ENCODE measurements at regions not wholly inside any gene's neighbourhood (a gene's known extent, or its start where the extent isn't known, plus 50 kb on each side); places are given as distances from the start of the nearest gene placed in this dataset.

GRCh38 chr6:137352859-137353258, 133.7 kb upstream of the IFNGR1 start:
- Histone ChIP-seq H3K36me3 (ENCODE audit: control insufficient read depth in 2 of 2, insufficient read depth in 1 of 2, low read length in 2 of 2) (no peaks in the 10 kb centered on the region), H3K9me3 (ENCODE audit: control insufficient read depth, insufficient read depth, low read depth, low read length) (no peaks in the 10 kb centered on the region), H3K27ac (ENCODE audit: extremely low read depth, low read depth, low read length) (no peak overlapping the region), H3K4me3 (ENCODE audit: low read depth, low read length) (no peak overlapping the region), H3K4me1 (ENCODE audit: control insufficient read depth, insufficient read depth, low read length) (no peaks in the 10 kb centered on the region)
- ChIA-PET POLR2A (no interaction called here), CTCF (interaction anchor here (0.6 kb wide), 1 partner anchor 237 kb away, joined by 4 read pairs; no protein-coding TSS in a partner anchor)
- TF ChIP-seq MYNN (tag by site-specific recombination; IDR thresholded peaks at IDR 0.05; ENCODE audit: borderline replicate concordance): no peak
- TF ChIP-seq KLF8 (tag by site-specific recombination; IDR thresholded peaks at IDR 0.05): no peak
- no peak for TF ChIP-seq ZNF184 (tag by site-specific recombination; IDR thresholded peaks at IDR 0.05)
- no peak for TF ChIP-seq SP3 (tag by site-specific recombination; IDR thresholded peaks at IDR 0.05)
- TF ChIP-seq ZFP41 (tag by site-specific recombination; IDR thresholded peaks at IDR 0.05; ENCODE audit: borderline replicate concordance): no peak
- TF ChIP-seq ZNF426 (tag by site-specific recombination; IDR thresholded peaks at IDR 0.05): no peak
- no peak for TF ChIP-seq ZNF521 (tag by site-specific recombination; IDR thresholded peaks at IDR 0.05)
- no peak for TF ChIP-seq KLF9 (tag by site-specific recombination; IDR thresholded peaks at IDR 0.05; ENCODE audit: low read depth)
- no peak for TF ChIP-seq ATF2 (tag by site-specific recombination; IDR thresholded peaks at IDR 0.05; ENCODE audit: low read depth)
- no peak for TF ChIP-seq HOXD13 (CRISPR knock-in tag; IDR thresholded peaks at IDR 0.05; ENCODE audit: borderline replicate concordance)

GRCh38 chr6:137351890-137352289, 132.7 kb upstream of the IFNGR1 start:
- no peak overlapping the region for H3K27ac ChIP-seq (ENCODE audit: extremely low read depth, low read depth, low read length)
- CTCF ChIA-PET: no interaction called here
- H3K36me3 ChIP-seq (ENCODE audit: control insufficient read depth in 2 of 2, insufficient read depth in 1 of 2, low read length in 2 of 2): no peaks in the 10 kb centered on the region
- POLR2A ChIA-PET: no interaction called here
- H3K4me3 ChIP-seq (ENCODE audit: low read depth, low read length): no peak overlapping the region
- no peaks in the 10 kb centered on the region for H3K4me1 ChIP-seq (ENCODE audit: control insufficient read depth, insufficient read depth, low read length)
- H3K9me3 ChIP-seq (ENCODE audit: control insufficient read depth, insufficient read depth, low read depth, low read length): no peaks in the 10 kb centered on the region
- no peak for TF ChIP-seq OVOL3 (tag by site-specific recombination; IDR thresholded peaks at IDR 0.05)
- no peak for TF ChIP-seq ZNF777 (tag by site-specific recombination; IDR thresholded peaks at IDR 0.05; ENCODE audit: borderline replicate concordance)
- TF ChIP-seq ZNF664 (tag by site-specific recombination; IDR thresholded peaks at IDR 0.05): no peak
- TF ChIP-seq ZNF292 (tag by site-specific recombination; IDR thresholded peaks at IDR 0.05; ENCODE audit: borderline replicate concordance, low read depth): no peak
- TF ChIP-seq ZNF2 (tag by site-specific recombination; IDR thresholded peaks at IDR 0.05): no peak
- TF ChIP-seq PRDM4 (tag by site-specific recombination; IDR thresholded peaks at IDR 0.05): no peak

GRCh38 chr6:137350857-137351256, 131.7 kb upstream of the IFNGR1 start:
- H3K4me3 ChIP-seq (ENCODE audit: low read depth, low read length): no peak overlapping the region
- H3K36me3 ChIP-seq (ENCODE audit: control insufficient read depth in 2 of 2, insufficient read depth in 1 of 2, low read length in 2 of 2): no peaks in the 10 kb centered on the region
- no peaks in the 10 kb centered on the region for H3K9me3 ChIP-seq (ENCODE audit: control insufficient read depth, insufficient read depth, low read depth, low read length)
- H3K27ac ChIP-seq (ENCODE audit: extremely low read depth, low read depth, low read length): no peak overlapping the region
- no peaks in the 10 kb centered on the region for H3K4me1 ChIP-seq (ENCODE audit: control insufficient read depth, insufficient read depth, low read length)
- ChIA-PET POLR2A (no interaction called here), CTCF (no interaction called here)
- TF ChIP-seq ZNF513 (tag by site-specific recombination; IDR thresholded peaks at IDR 0.05) (no peak), ZNF311 (tag by site-specific recombination; IDR thresholded peaks at IDR 0.05; ENCODE audit: borderline replicate concordance) (no peak), ZNF701 (tag by site-specific recombination; IDR thresholded peaks at IDR 0.05) (no peak), ZBTB10 (tag by site-specific recombination; IDR thresholded peaks at IDR 0.05) (no peak), YY1 (tag by site-specific recombination; IDR thresholded peaks at IDR 0.05) (no peak), GLIS2 (tag by site-specific recombination; IDR thresholded peaks at IDR 0.05) (no peak), REPIN1 (tag by site-specific recombination; IDR thresholded peaks at IDR 0.05; ENCODE audit: low read depth) (no peak), ZNF530 (tag by site-specific recombination; IDR thresholded peaks at IDR 0.05; ENCODE audit: low read depth) (no peak), OVOL3 (tag by site-specific recombination; IDR thresholded peaks at IDR 0.05) (no peak)
